ENCODE measurements at regions not wholly inside any gene's neighbourhood (a gene's known extent, or its start where the extent isn't known, plus 50 kb on each side); places are given as distances from the start of the nearest gene placed in this dataset.

- TF ChIP-seq, protein P1, sequence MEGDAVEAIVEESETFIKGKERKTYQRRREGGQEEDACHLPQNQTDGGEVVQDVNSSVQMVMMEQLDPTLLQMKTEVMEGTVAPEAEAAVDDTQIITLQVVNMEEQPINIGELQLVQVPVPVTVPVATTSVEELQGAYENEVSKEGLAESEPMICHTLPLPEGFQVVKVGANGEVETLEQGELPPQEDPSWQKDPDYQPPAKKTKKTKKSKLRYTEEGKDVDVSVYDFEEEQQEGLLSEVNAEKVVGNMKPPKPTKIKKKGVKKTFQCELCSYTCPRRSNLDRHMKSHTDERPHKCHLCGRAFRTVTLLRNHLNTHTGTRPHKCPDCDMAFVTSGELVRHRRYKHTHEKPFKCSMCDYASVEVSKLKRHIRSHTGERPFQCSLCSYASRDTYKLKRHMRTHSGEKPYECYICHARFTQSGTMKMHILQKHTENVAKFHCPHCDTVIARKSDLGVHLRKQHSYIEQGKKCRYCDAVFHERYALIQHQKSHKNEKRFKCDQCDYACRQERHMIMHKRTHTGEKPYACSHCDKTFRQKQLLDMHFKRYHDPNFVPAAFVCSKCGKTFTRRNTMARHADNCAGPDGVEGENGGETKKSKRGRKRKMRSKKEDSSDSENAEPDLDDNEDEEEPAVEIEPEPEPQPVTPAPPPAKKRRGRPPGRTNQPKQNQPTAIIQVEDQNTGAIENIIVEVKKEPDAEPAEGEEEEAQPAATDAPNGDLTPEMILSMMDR (IDR thresholded peaks at IDR 0.05): no peak
- no peak for TF ChIP-seq POLR2A (IDR thresholded peaks at IDR 0.05)
These were observed 244.7 kb downstream of the SEC61B start for GRCh38 chr9:99466781-99467180.
